ENCODE measurements at regions not wholly inside any gene's neighbourhood (a gene's known extent, or its start where the extent isn't known, plus 50 kb on each side); places are given as distances from the start of the nearest gene placed in this dataset.

GRCh38 chr5:110248921-110249320, 477.6 kb downstream of the TMEM232 start:
- no peak overlapping the region for H3K27ac ChIP-seq (ENCODE audit: low read depth, low read length)
- H3K4me3 ChIP-seq (ENCODE audit: low read depth in 1 of 2, low read length in 2 of 2), result no peak overlapping the region
- no peaks in the 10 kb centered on the region for H3K27me3 ChIP-seq (ENCODE audit: control insufficient read depth in 1 of 2, insufficient read depth in 2 of 2, low read length in 2 of 2)
- H3K9me3 ChIP-seq (ENCODE audit: control insufficient read depth in 1 of 2, low read length in 2 of 2), result no peaks in the 10 kb centered on the region
- no peak overlapping the region for H3K9ac ChIP-seq (ENCODE audit: low read depth in 1 of 2, low read length in 2 of 2)
- H3K4me1 ChIP-seq (ENCODE audit: control insufficient read depth in 1 of 2, insufficient read depth in 2 of 2, low read length in 2 of 2), result no peaks in the 10 kb centered on the region
- H3K36me3 ChIP-seq (ENCODE audit: control insufficient read depth in 1 of 2, insufficient read depth in 2 of 2, low read length in 2 of 2), result no peaks in the 10 kb centered on the region

- no peaks in the 10 kb centered on the region for H3K4me1 ChIP-seq (ENCODE audit: control insufficient read depth in 1 of 2, insufficient read depth in 2 of 2, low read length in 2 of 2)
- no peaks in the 10 kb centered on the region for H3K9me3 ChIP-seq (ENCODE audit: control insufficient read depth in 1 of 2, low read length in 2 of 2)
- no peaks in the 10 kb centered on the region for H3K36me3 ChIP-seq (ENCODE audit: control insufficient read depth in 1 of 2, insufficient read depth in 2 of 2, low read length in 2 of 2)
- H3K27me3 ChIP-seq (ENCODE audit: control insufficient read depth in 1 of 2, insufficient read depth in 2 of 2, low read length in 2 of 2), result no peaks in the 10 kb centered on the region
- no peak overlapping the region for H3K4me3 ChIP-seq (ENCODE audit: low read depth in 1 of 2, low read length in 2 of 2)
- H3K27ac ChIP-seq (ENCODE audit: low read depth, low read length), result no peak overlapping the region
- H3K9ac ChIP-seq (ENCODE audit: low read depth in 1 of 2, low read length in 2 of 2), result no peak overlapping the region
Observed at GRCh38 chr5:110250355-110250754, 476.1 kb downstream of the TMEM232 start.

GRCh38 chr5:110250755-110251154, 475.7 kb downstream of the TMEM232 start:
- Histone ChIP-seq H3K4me3 (ENCODE audit: low read depth in 1 of 2, low read length in 2 of 2) (no peak overlapping the region), H3K4me1 (ENCODE audit: control insufficient read depth in 1 of 2, insufficient read depth in 2 of 2, low read length in 2 of 2) (no peaks in the 10 kb centered on the region), H3K27ac (ENCODE audit: low read depth, low read length) (no peak overlapping the region), H3K9ac (ENCODE audit: low read depth in 1 of 2, low read length in 2 of 2) (no peak overlapping the region), H3K27me3 (ENCODE audit: control insufficient read depth in 1 of 2, insufficient read depth in 2 of 2, low read length in 2 of 2) (no peaks in the 10 kb centered on the region), H3K9me3 (ENCODE audit: control insufficient read depth in 1 of 2, low read length in 2 of 2) (no peaks in the 10 kb centered on the region), H3K36me3 (ENCODE audit: control insufficient read depth in 1 of 2, insufficient read depth in 2 of 2, low read length in 2 of 2) (no peaks in the 10 kb centered on the region)

- H3K9me3 ChIP-seq (ENCODE audit: control insufficient read depth in 1 of 2, low read length in 2 of 2), result no peaks in the 10 kb centered on the region
- H3K27ac ChIP-seq (ENCODE audit: low read depth, low read length), result no peak overlapping the region
- H3K4me3 ChIP-seq (ENCODE audit: low read depth in 1 of 2, low read length in 2 of 2), result no peak overlapping the region
- no peaks in the 10 kb centered on the region for H3K27me3 ChIP-seq (ENCODE audit: control insufficient read depth in 1 of 2, insufficient read depth in 2 of 2, low read length in 2 of 2)
- H3K36me3 ChIP-seq (ENCODE audit: control insufficient read depth in 1 of 2, insufficient read depth in 2 of 2, low read length in 2 of 2), result no peaks in the 10 kb centered on the region
- H3K9ac ChIP-seq (ENCODE audit: low read depth in 1 of 2, low read length in 2 of 2), result no peak overlapping the region
- H3K4me1 ChIP-seq (ENCODE audit: control insufficient read depth in 1 of 2, insufficient read depth in 2 of 2, low read length in 2 of 2), result no peaks in the 10 kb centered on the region
Observed at GRCh38 chr5:110251366-110251765, 475.1 kb downstream of the TMEM232 start.

- no peak overlapping the region for H3K9ac ChIP-seq (ENCODE audit: low read depth in 1 of 2, low read length in 2 of 2)
- no peak overlapping the region for H3K4me3 ChIP-seq (ENCODE audit: low read depth in 1 of 2, low read length in 2 of 2)
- no peak overlapping the region for H3K27ac ChIP-seq (ENCODE audit: low read depth, low read length)
- H3K4me1 ChIP-seq (ENCODE audit: control insufficient read depth in 1 of 2, insufficient read depth in 2 of 2, low read length in 2 of 2), result no peaks in the 10 kb centered on the region
- H3K9me3 ChIP-seq (ENCODE audit: control insufficient read depth in 1 of 2, low read length in 2 of 2), result no peaks in the 10 kb centered on the region
- no peaks in the 10 kb centered on the region for H3K36me3 ChIP-seq (ENCODE audit: control insufficient read depth in 1 of 2, insufficient read depth in 2 of 2, low read length in 2 of 2)
- no peaks in the 10 kb centered on the region for H3K27me3 ChIP-seq (ENCODE audit: control insufficient read depth in 1 of 2, insufficient read depth in 2 of 2, low read length in 2 of 2)
Observed at GRCh38 chr5:110255194-110255593, 471.3 kb downstream of the TMEM232 start.

- Histone ChIP-seq H3K4me1 (ENCODE audit: control insufficient read depth in 1 of 2, insufficient read depth in 2 of 2, low read length in 2 of 2) (no peaks in the 10 kb centered on the region), H3K36me3 (ENCODE audit: control insufficient read depth in 1 of 2, insufficient read depth in 2 of 2, low read length in 2 of 2) (no peaks in the 10 kb centered on the region), H3K9me3 (ENCODE audit: control insufficient read depth in 1 of 2, low read length in 2 of 2) (no peaks in the 10 kb centered on the region), H3K27ac (ENCODE audit: low read depth, low read length) (no peak overlapping the region), H3K27me3 (ENCODE audit: control insufficient read depth in 1 of 2, insufficient read depth in 2 of 2, low read length in 2 of 2) (no peaks in the 10 kb centered on the region), H3K9ac (ENCODE audit: low read depth in 1 of 2, low read length in 2 of 2) (no peak overlapping the region), H3K4me3 (ENCODE audit: low read depth in 1 of 2, low read length in 2 of 2) (no peak overlapping the region)
Observed at GRCh38 chr5:110256298-110256697, 470.2 kb downstream of the TMEM232 start.

GRCh38 chr5:110257971-110258370, 468.5 kb downstream of the TMEM232 start:
- H3K4me3 ChIP-seq (ENCODE audit: low read depth in 1 of 2, low read length in 2 of 2), result no peak overlapping the region

GRCh38 chr5:110258460-110259216, 467.8 kb downstream of the TMEM232 start:
- Histone ChIP-seq H3K36me3 (ENCODE audit: control insufficient read depth in 1 of 2, insufficient read depth in 2 of 2, low read length in 2 of 2) (no peaks in the 10 kb centered on the region), H3K9ac (ENCODE audit: low read depth in 1 of 2, low read length in 2 of 2) (no peak overlapping the region), H3K27ac (ENCODE audit: low read depth, low read length) (no peak overlapping the region), H3K9me3 (ENCODE audit: control insufficient read depth in 1 of 2, low read length in 2 of 2) (no peaks in the 10 kb centered on the region), H3K4me1 (ENCODE audit: control insufficient read depth in 1 of 2, insufficient read depth in 2 of 2, low read length in 2 of 2) (no peaks in the 10 kb centered on the region), H3K4me3 (ENCODE audit: low read depth in 1 of 2, low read length in 2 of 2) (no peak overlapping the region), H3K27me3 (ENCODE audit: control insufficient read depth in 1 of 2, insufficient read depth in 2 of 2, low read length in 2 of 2) (no peaks in the 10 kb centered on the region)

More at GRCh38 chr5:110257971-110258370, 468.5 kb downstream of the TMEM232 start:
- no peaks in the 10 kb centered on the region for H3K27me3 ChIP-seq (ENCODE audit: control insufficient read depth in 1 of 2, insufficient read depth in 2 of 2, low read length in 2 of 2)
- no peaks in the 10 kb centered on the region for H3K4me1 ChIP-seq (ENCODE audit: control insufficient read depth in 1 of 2, insufficient read depth in 2 of 2, low read length in 2 of 2)
- no peaks in the 10 kb centered on the region for H3K9me3 ChIP-seq (ENCODE audit: control insufficient read depth in 1 of 2, low read length in 2 of 2)
- no peak overlapping the region for H3K9ac ChIP-seq (ENCODE audit: low read depth in 1 of 2, low read length in 2 of 2)
- no peak overlapping the region for H3K27ac ChIP-seq (ENCODE audit: low read depth, low read length)
- no peaks in the 10 kb centered on the region for H3K36me3 ChIP-seq (ENCODE audit: control insufficient read depth in 1 of 2, insufficient read depth in 2 of 2, low read length in 2 of 2)

GRCh38 chr5:110262749-110263148, 463.7 kb downstream of the TMEM232 start:
- no peaks in the 10 kb centered on the region for H3K36me3 ChIP-seq (ENCODE audit: control insufficient read depth in 1 of 2, insufficient read depth in 2 of 2, low read length in 2 of 2)
- H3K9me3 ChIP-seq (ENCODE audit: control insufficient read depth in 1 of 2, low read length in 2 of 2), result no peaks in the 10 kb centered on the region
- H3K4me3 ChIP-seq (ENCODE audit: low read depth in 1 of 2, low read length in 2 of 2), result no peak overlapping the region
- H3K27me3 ChIP-seq (ENCODE audit: control insufficient read depth in 1 of 2, insufficient read depth in 2 of 2, low read length in 2 of 2), result no peaks in the 10 kb centered on the region
- H3K9ac ChIP-seq (ENCODE audit: low read depth in 1 of 2, low read length in 2 of 2), result no peak overlapping the region
- H3K4me1 ChIP-seq (ENCODE audit: control insufficient read depth in 1 of 2, insufficient read depth in 2 of 2, low read length in 2 of 2), result no peaks in the 10 kb centered on the region
- no peak overlapping the region for H3K27ac ChIP-seq (ENCODE audit: low read depth, low read length)

- Histone ChIP-seq H3K36me3 (ENCODE audit: control insufficient read depth in 1 of 2, insufficient read depth in 2 of 2, low read length in 2 of 2) (no peaks in the 10 kb centered on the region), H3K27me3 (ENCODE audit: control insufficient read depth in 1 of 2, insufficient read depth in 2 of 2, low read length in 2 of 2) (no peaks in the 10 kb centered on the region), H3K4me1 (ENCODE audit: control insufficient read depth in 1 of 2, insufficient read depth in 2 of 2, low read length in 2 of 2) (no peaks in the 10 kb centered on the region), H3K9me3 (ENCODE audit: control insufficient read depth in 1 of 2, low read length in 2 of 2) (no peaks in the 10 kb centered on the region), H3K27ac (ENCODE audit: low read depth, low read length) (no peak overlapping the region), H3K9ac (ENCODE audit: low read depth in 1 of 2, low read length in 2 of 2) (no peak overlapping the region), H3K4me3 (ENCODE audit: low read depth in 1 of 2, low read length in 2 of 2) (no peak overlapping the region)
Observed at GRCh38 chr5:110264661-110265060, 461.8 kb downstream of the TMEM232 start.
